HUES64 (cell line): ENCODE measurements at regions not wholly inside any gene's neighbourhood (a gene's known extent, or its start where the extent isn't known, plus 50 kb on each side); places are given as distances from the start of the nearest gene placed in this dataset.

ENCODE experiments used
- H3K27ac ChIP-seq: 2 replicates; pipeline ENCODE4 v1.7.0; 2013; ENCODE audit warnings: low read depth, low read length, inconsistent platforms
- H3K27me3 ChIP-seq: 2 replicates; pipeline ENCODE4 v1.6.1; 2013; ENCODE audit warnings: mild to moderate bottlenecking, low read length; ENCODE audit not compliant: insufficient read depth
- H3K36me3 ChIP-seq: 2 replicates; pipeline ENCODE4 v1.6.1; 2013; ENCODE audit warnings: mild to moderate bottlenecking, low read length; ENCODE audit not compliant: insufficient read depth
- H3K4me1 ChIP-seq: 2 replicates; pipeline ENCODE4 v1.6.1; 2013; ENCODE audit warnings: mild to moderate bottlenecking, low read length, moderate library complexity; ENCODE audit not compliant: insufficient read depth
- H3K4me3 ChIP-seq: 2 replicates; pipeline ENCODE4 v1.5.1; 2013; ENCODE audit warnings: mild to moderate bottlenecking, low read length, moderate library complexity
- H3K9ac ChIP-seq: 2 replicates; pipeline ENCODE4 v1.6.1; 2013; ENCODE audit warnings: mild to moderate bottlenecking, low read depth, low read length
- H3K9me3 ChIP-seq: 2 replicates; pipeline ENCODE4 v1.6.1; 2013; ENCODE audit warnings: low read depth, low read length; ENCODE audit not compliant: insufficient read depth
- WGBS: fragments of 150-250, 120-280 bp; methylation state at CpG from one replicate; pipeline ENCODE4 v1.1.7; 2013; ENCODE audit warnings: missing lambda C conversion rate; 5-methylcytosine and 5-hydroxymethylcytosine counted together

DNA sequence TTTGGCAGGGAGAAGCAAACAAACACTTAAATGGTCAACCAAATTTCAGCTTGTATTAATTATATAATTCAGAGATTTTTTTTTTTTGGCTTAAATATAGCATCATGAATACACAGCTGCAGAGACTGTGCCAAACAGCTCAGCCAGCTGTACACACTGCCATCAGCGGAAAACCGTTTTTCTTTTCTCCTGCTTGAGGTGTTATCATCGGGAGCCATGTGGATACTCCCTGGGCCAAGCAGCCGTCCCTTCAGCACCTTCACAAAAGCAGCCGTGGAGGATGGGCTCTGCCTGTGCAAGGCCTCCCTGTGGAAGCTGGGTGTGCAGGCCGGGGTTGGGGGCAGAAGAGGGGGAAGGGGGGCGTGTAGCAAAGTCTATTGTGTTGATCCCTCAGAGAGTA lies 85.0 kb downstream of the NUF2 start:
- Histone ChIP-seq H3K9ac (no peak overlapping the region), H3K4me3 (no peak overlapping the region), H3K36me3 (no peaks in the 10 kb centered on the region), H3K9me3 (no peaks in the 10 kb centered on the region), H3K27me3 (no peaks in the 10 kb centered on the region), H3K4me1 (peaks cover 12% of the 10 kb centered on the region), H3K27ac (no peak overlapping the region)
- WGBS = 84% methylated on average over 6 of the region's 7 CpGs

GRCh38 chr1:163408262-163408661 lies 86.5 kb downstream of the NUF2 start:
- H3K4me3 ChIP-seq = no peak overlapping the region
- H3K36me3 ChIP-seq = no peaks in the 10 kb centered on the region
- WGBS = 97% methylated on average over 24 of the region's 24 CpGs
- H3K27ac ChIP-seq = no peak overlapping the region
- H3K27me3 ChIP-seq = no peaks in the 10 kb centered on the region
- H3K9ac ChIP-seq = no peak overlapping the region
- H3K9me3 ChIP-seq = no peaks in the 10 kb centered on the region
- H3K4me1 ChIP-seq = peaks cover 12% of the 10 kb centered on the region

DNA sequence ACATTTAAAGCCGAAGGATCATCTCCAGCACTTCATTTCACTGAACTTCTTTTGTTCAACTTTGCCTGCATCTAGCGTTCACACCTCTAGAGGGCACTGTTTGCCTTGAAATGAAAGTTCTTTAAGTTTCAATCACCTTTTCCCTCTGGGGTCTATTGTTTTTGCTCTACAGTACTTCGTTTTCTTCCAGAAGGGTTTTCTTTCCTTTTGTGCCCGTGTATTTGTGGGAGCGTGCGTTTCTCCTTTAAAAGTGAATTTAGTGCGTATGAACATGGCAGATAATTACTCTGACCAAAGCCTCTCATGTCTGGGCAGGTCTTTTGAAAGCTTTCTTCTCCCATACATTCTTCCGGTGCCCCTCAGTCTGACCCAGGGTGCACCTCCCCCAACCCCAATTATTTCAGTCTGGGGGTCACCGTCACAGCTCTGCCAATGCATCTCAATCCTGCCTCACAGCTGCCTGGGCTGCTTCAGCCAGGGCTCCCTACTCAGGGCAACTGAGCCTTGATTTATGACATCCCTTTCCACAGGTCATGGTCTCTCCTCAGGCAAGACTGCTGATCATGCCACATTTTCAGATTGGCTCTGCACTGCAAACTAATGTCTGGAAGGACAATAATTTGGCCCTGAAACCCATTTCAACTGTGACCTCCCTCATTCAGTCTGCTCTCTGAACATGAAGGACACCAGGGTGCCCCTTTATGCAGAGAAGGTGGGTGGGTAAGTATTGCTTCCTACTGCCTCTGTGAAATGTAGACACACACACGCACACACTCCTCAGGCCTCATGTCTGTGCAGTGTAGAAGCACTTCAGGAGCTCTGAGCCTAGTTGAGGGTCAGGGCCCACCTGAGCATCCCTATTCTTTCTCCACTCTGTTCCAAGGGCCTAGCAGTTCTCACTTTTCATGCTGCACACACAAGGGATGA lies 88.6 kb downstream of the NUF2 start:
- Histone ChIP-seq H3K4me3 (no peak overlapping the region; the same call in 1 of the 2 replicates), H3K4me1 (peaks cover 7% of the 10 kb centered on the region), H3K36me3 (no peaks in the 10 kb centered on the region), H3K27ac (no peak overlapping the region), H3K9me3 (no peaks in the 10 kb centered on the region), H3K27me3 (no peaks in the 10 kb centered on the region), H3K9ac (no peak overlapping the region)
- WGBS = 33% methylated on average over 8 of the region's 10 CpGs

DNA sequence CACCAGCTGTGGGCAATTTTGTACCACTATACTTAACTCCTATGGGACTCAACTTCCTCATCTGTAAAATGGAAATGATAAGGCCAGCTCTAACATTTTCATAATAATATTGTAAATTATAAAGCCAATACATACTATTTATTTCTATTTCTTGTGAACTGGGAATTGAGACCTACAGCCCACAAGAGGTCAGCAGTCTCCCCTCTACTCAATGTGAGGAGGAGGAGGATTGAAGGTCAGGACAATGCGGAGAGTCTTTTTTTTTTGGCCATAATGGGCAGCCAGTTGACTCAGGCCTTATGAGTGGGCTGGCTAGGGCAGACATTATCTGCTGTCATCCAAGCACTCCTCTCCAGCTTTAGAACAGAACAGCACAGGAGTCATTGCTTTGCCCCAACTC lies 90.5 kb downstream of the NUF2 start:
- no peaks in the 10 kb centered on the region for H3K27me3 ChIP-seq
- no peaks in the 10 kb centered on the region for H3K9me3 ChIP-seq
- WGBS = 82% methylated on average over 1 of the region's 1 CpG
- peaks cover 7% of the 10 kb centered on the region for H3K4me1 ChIP-seq
- H3K36me3 ChIP-seq = no peaks in the 10 kb centered on the region
- H3K4me3 ChIP-seq = no peak overlapping the region
- no peak overlapping the region for H3K9ac ChIP-seq
- no peak overlapping the region for H3K27ac ChIP-seq

DNA sequence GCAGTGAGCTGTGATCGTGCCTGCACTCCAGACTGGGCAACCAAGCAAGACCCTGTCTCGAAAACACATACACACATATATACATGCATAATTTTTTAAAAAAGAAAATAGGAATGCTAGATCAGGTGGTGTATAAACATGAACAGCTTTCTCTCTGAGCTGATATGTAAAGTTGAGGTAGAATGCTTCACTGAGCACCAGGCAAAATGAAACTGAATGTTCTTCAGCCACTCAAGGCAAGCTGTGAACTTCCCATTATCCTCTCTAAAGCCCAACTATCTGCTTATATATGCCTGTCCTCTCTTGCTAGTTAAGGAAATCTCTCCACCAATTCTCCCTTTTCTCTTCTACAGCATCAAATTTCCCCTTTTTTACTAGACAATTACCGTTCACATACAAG lies 93.0 kb downstream of the NUF2 start:
- no peak overlapping the region for H3K9ac ChIP-seq
- no peak overlapping the region for H3K4me3 ChIP-seq
- H3K27ac ChIP-seq = no peak overlapping the region
- no peaks in the 10 kb centered on the region for H3K36me3 ChIP-seq
- H3K27me3 ChIP-seq = no peaks in the 10 kb centered on the region
- H3K4me1 ChIP-seq = peaks cover 7% of the 10 kb centered on the region
- 95% methylated on average over 1 of the region's 3 CpGs for WGBS
- no peaks in the 10 kb centered on the region for H3K9me3 ChIP-seq

DNA sequence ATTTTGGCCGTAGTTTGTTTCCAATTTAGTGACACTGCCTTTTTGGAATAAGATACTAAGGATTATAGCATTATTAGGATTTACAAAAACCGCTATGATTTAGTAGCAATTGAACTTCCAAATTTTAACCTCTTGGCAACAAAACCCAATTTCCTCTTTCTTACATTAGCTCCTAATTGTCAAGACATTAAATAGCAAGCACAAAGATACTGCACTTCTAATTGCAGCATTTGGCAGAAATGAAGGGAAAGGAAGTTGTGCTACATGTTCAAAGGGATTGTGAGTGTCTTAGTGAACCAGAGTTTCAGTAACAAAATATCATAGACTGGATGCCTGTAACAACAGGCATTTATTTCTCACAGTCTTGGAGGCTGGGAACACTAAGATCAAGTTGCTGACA lies 99.9 kb downstream of the NUF2 start:
- 97% methylated on average over 2 of the region's 2 CpGs for WGBS
- no peak overlapping the region for H3K4me3 ChIP-seq
- no peaks in the 10 kb centered on the region for H3K9me3 ChIP-seq
- peaks cover 4% of the 10 kb centered on the region for H3K4me1 ChIP-seq
- H3K9ac ChIP-seq = no peak overlapping the region
- no peaks in the 10 kb centered on the region for H3K36me3 ChIP-seq
- no peaks in the 10 kb centered on the region for H3K27me3 ChIP-seq
- no peak overlapping the region for H3K27ac ChIP-seq

DNA sequence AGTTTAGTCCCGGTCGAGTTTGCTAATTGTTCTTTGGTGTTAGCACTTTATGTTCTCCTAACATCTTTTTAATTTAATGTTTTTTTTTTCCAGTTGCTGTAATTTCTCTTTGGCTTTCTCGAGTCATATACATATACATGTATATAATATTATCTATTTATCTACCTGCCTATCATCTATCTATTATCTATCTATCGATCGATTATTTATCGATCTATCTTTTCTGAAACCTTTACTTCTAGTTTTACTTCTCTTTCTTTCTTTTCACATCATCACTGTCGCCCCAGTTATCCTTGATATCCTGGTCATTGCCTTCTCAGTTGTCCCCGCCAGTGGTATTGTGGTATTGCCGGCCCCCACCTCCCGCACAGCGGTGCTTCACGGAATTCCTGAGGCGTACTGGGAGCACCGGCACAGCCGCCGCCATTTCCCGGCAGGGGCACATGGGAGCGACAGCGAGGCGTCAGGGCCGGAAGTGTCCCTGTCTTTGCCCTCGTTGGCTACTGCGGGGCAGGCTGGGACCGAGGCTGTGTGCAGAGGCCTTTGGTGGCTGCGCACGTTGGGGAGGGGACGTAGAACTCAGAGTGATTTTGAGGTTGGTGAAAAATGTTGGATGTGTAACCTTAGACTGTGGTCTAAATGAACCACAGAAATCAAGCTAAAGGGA lies 101.1 kb downstream of the NUF2 start:
- Histone ChIP-seq H3K4me1 (peaks cover 16% of the 10 kb centered on the region), H3K27me3 (no peaks in the 10 kb centered on the region), H3K9me3 (no peaks in the 10 kb centered on the region), H3K27ac (no peak overlapping the region), H3K4me3 (no peak overlapping the region), H3K36me3 (no peaks in the 10 kb centered on the region), H3K9ac (no peak overlapping the region)
- WGBS = 93% methylated on average over 24 of the region's 27 CpGs

- Histone ChIP-seq H3K9me3 (peaks cover 6% of the 10 kb centered on the region; the same call in 1 of the 2 replicates), H3K36me3 (no peaks in the 10 kb centered on the region), H3K27me3 (no peaks in the 10 kb centered on the region), H3K9ac (no peak overlapping the region), H3K27ac (no peak overlapping the region), H3K4me1 (peaks cover 17% of the 10 kb centered on the region), H3K4me3 (no peak overlapping the region)
- 56% methylated on average over 1 of the region's 2 CpGs for WGBS
Measured at GRCh38 chr1:163426505-163427251, 104.9 kb downstream of the NUF2 start.

DNA sequence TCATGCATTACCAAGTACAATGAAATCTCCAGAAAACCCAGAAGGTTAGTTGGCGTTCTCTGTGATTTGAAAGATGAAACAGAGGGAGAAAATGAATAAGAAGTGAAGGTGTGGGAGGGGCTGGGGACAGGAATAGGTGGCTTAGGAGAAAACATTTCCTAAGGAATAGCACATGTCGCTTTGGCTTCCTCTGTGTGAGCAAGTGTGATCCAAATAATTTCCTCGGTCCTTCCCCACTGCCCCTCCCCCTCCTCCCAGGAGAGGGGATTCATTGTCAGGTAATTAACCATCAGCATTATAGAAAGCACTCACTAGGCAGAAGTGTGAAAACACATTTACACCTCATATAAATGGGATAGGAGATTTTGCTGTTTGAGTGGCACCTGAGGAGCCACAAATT lies 105.5 kb downstream of the NUF2 start:
- Histone ChIP-seq H3K9ac (no peak overlapping the region), H3K36me3 (no peaks in the 10 kb centered on the region), H3K27me3 (no peaks in the 10 kb centered on the region), H3K4me1 (peaks cover 17% of the 10 kb centered on the region), H3K27ac (no peak overlapping the region), H3K4me3 (no peak overlapping the region), H3K9me3 (peaks cover 7% of the 10 kb centered on the region; the same call in 1 of the 2 replicates)
- 43% methylated on average over 3 of the region's 3 CpGs for WGBS

- Histone ChIP-seq H3K4me1 (no peaks in the 10 kb centered on the region), H3K27ac (no peak overlapping the region), H3K27me3 (no peaks in the 10 kb centered on the region), H3K36me3 (no peaks in the 10 kb centered on the region), H3K9ac (no peak overlapping the region), H3K4me3 (no peak overlapping the region), H3K9me3 (peaks cover 7% of the 10 kb centered on the region; the same call in 1 of the 2 replicates)
- WGBS = 95% methylated on average over 6 of the region's 6 CpGs
Measured at GRCh38 chr1:163436140-163436812, 114.5 kb downstream of the NUF2 start.
